Activated CD4-positive, alpha-beta memory T cell treated with anti-CD3 and anti-CD28 coated beads for 36 hours (primary cell): ENCODE measurements at regions not wholly inside any gene's neighbourhood (a gene's known extent, or its start where the extent isn't known, plus 50 kb on each side); places are given as distances from the start of the nearest gene placed in this dataset.

Source experiments
- CTCF ChIA-PET: fragments of 350-600 bp; sonication (Branson Sonifier 250); formaldehyde crosslinking; loops from one replicate; lab custom pipeline; 2021; ENCODE audit warnings: antibody characterized with exemption, inconsistent platforms; lab: Charles Lee
- POLR2A ChIA-PET: fragments of 350-600 bp; sonication (Branson Sonifier 250); formaldehyde crosslinking; loops from one replicate; lab custom pipeline; 2021; ENCODE audit warnings: antibody characterized with exemption; lab: Charles Lee
- DNase-seq: peaks from one replicate; pipeline ENCODE4 v3.0.0-alpha.2; 2020
- H3K27ac Mint-ChIP-seq: one replicate; pipeline ENCODE4 v1.8.0; 2021; ENCODE audit warnings: mixed read lengths
- H3K27me3 Mint-ChIP-seq: one replicate; pipeline ENCODE4 v1.8.0; 2021; ENCODE audit warnings: mixed read lengths
- H3K36me3 Mint-ChIP-seq: one replicate; pipeline ENCODE4 v1.8.0; 2021; ENCODE audit warnings: mixed read lengths
- H3K4me1 Mint-ChIP-seq: one replicate; pipeline ENCODE4 v1.8.0; 2021; ENCODE audit warnings: low read depth, mixed read lengths
- H3K4me3 Mint-ChIP-seq: one replicate; pipeline ENCODE4 v1.8.0; 2021; ENCODE audit warnings: mild to moderate bottlenecking, mixed read lengths
- H3K9me3 Mint-ChIP-seq: one replicate; pipeline ENCODE4 v1.8.0; 2021; ENCODE audit warnings: mixed read lengths
- intact Hi-C: fragments of 100-400 bp; cut with micrococcal nuclease; formaldehyde crosslinking; loops from one replicate; pipeline ENCODE4 v1.15.1; 2023

DNA sequence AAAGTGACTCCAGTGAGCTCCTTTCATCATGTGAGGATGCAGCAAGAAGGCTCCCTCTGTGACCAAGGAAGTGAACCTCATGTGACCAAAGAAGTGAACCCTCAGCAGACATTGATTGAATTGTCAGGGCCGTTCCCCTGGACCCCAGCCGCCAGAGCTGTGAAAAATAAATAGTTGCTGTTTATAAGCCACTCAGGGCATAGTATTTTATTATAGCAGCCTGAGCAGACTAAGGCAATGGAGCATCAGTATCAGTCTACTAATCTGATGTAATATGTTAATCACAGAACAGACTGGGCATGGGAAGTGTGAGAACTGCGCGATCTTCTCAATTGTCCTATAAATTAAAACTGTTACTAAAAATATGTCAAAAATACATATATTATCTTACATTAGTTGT lies 384.5 kb upstream of the PRKCQ start:
- intact Hi-C loops = no loop called here
- CTCF ChIA-PET = no interaction called here

DNA sequence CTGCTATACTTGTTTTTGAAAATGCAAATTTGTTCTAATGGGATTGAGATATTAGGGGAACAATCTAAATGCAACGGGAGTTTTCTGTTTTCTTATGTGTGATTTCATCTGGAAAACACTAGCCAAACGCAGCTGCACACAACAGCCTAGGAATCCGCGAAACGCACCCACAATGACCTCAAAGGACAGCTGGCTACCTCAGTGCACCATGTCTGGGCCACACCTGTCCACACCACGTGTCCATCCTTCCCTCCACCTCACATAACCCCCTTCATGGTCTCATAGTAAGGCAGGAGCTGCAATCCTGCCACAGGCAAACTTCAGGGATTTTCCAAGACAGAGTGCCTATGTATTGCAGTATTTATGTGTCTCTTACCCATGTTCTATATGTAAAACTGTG lies 382.5 kb upstream of the PRKCQ start:
- DNase-seq = no peak
- Mint-ChIP-seq H3K9me3 (no peaks in the 10 kb centered on the region), H3K4me1 (peaks cover 9% of the 10 kb centered on the region), H3K27me3 (peaks cover 4% of the 10 kb centered on the region), H3K36me3 (no peaks in the 10 kb centered on the region), H3K27ac (no peak overlapping the region), H3K4me3 (no peak overlapping the region)
- intact Hi-C loops = no loop called here
- ChIA-PET CTCF (no interaction called here), POLR2A (no interaction called here)

More for the DNA sequence above, 384.5 kb upstream of the PRKCQ start:
- H3K4me1 Mint-ChIP-seq = no peaks in the 10 kb centered on the region
- H3K4me3 Mint-ChIP-seq = no peak overlapping the region
- no peak overlapping the region for H3K27ac Mint-ChIP-seq
- POLR2A ChIA-PET = no interaction called here
- no peaks in the 10 kb centered on the region for H3K9me3 Mint-ChIP-seq
- peaks cover 4% of the 10 kb centered on the region for H3K27me3 Mint-ChIP-seq
- no peak for DNase-seq
- no peaks in the 10 kb centered on the region for H3K36me3 Mint-ChIP-seq

DNA sequence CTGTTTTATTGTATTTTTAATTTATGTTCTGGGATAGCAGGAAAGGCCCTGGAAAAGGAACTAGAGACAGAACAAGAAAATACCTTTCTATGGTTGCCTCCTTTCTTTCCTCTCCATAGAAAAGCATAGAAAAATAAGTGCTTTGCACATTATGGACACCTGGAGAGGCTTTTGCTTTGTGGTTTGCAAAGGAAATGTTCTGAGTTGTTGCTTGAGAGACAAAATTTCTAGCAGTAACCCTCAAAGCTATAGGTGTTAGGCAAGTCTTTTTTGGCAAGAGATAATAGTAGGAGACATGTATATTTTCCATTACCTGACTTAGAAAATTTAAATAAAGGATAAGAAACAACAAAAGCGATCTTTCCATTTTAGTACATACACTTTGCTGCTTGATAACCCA lies 378.6 kb upstream of the PRKCQ start:
- no peak for DNase-seq
- peaks cover 4% of the 10 kb centered on the region for H3K27me3 Mint-ChIP-seq
- no peak overlapping the region for H3K27ac Mint-ChIP-seq
- ChIA-PET CTCF (interaction anchor here (1.0 kb wide), 2 partner anchors 163 to 167 kb away, joined by 3 read pairs; no protein-coding TSS in a partner anchor), POLR2A (no interaction called here)
- H3K4me3 Mint-ChIP-seq = no peak overlapping the region
- peaks cover 9% of the 10 kb centered on the region for H3K4me1 Mint-ChIP-seq
- no peaks in the 10 kb centered on the region for H3K36me3 Mint-ChIP-seq
- no peaks in the 10 kb centered on the region for H3K9me3 Mint-ChIP-seq
- intact Hi-C loops = no loop called here

DNA sequence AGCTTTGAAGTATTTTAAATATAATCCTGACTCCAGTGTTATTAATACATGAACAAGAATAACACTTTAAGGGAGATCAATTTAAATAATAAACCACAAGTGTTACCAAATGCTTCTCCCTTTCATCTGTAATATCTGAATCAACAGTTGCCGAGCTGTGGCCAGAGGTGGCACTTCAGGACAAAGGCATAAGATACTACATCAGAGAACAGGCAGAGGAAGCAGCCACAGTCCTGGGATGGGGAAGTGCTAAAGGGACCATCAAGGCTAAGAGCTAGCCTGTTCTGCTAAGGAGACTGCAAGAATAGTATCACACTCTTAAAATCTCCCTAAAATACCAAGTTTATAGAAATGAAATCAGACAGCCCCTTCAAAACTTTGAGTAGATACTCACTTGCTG lies 378.2 kb upstream of the PRKCQ start:
- Mint-ChIP-seq H3K9me3 (no peaks in the 10 kb centered on the region), H3K27ac (no peak overlapping the region), H3K36me3 (no peaks in the 10 kb centered on the region), H3K4me1 (peaks cover 9% of the 10 kb centered on the region), H3K4me3 (no peak overlapping the region), H3K27me3 (peaks cover 4% of the 10 kb centered on the region)
- DNase-seq = no peak
- intact Hi-C loops = no loop called here
- CTCF ChIA-PET = interaction anchor here (1.0 kb wide), 2 partner anchors 163 to 166 kb away, joined by 3 read pairs; no protein-coding TSS in a partner anchor
- POLR2A ChIA-PET = no interaction called here

DNA sequence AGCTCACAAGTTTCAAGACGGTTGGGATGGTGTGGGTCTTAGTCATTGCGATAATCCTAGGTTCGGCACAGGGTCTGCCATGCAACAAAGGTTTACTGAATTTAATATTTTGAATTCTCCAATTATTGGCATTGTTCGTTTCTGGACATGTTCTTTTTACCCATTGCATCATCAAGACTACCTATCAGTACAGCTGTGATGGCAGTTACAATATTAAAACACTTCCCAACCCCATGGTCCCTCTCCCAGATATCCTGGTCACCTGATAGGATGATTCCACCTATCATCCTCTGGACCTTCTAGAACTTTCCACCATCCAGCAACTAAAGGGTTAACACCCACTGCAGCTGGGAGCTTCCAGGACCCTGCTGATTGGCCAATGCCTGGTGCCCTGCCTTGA lies 377.8 kb upstream of the PRKCQ start:
- intact Hi-C loops = no loop called here
- ChIA-PET POLR2A (no interaction called here), CTCF (interaction anchor here (1.0 kb wide), 2 partner anchors 164 to 166 kb away, joined by 3 read pairs; no protein-coding TSS in a partner anchor)
- DNase-seq = no peak
- Mint-ChIP-seq H3K4me3 (no peak overlapping the region), H3K27me3 (peaks cover 4% of the 10 kb centered on the region), H3K36me3 (no peaks in the 10 kb centered on the region), H3K9me3 (no peaks in the 10 kb centered on the region), H3K4me1 (peaks cover 9% of the 10 kb centered on the region), H3K27ac (no peak overlapping the region)

DNA sequence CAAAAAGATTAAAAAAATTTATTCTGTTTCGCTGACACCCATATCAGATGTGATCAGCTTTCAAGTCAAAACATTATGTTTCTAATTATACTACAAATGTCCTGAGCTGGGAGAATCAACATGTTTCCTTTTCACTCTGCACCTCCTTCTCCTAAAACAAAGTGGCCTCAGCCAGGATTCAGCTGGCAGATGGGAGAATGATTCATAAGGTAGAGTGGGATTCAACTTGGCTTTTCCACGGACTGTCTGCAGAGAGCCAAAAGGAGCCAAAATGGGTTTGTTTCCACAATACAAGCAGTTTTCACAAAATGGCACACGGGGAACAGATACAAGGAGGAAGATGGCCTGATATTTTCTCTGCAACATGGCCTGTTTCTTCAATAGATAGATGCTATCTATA lies 376.5 kb upstream of the PRKCQ start:
- intact Hi-C loops = no loop called here
- Mint-ChIP-seq H3K36me3 (no peaks in the 10 kb centered on the region), H3K9me3 (no peaks in the 10 kb centered on the region), H3K27me3 (peaks cover 4% of the 10 kb centered on the region), H3K27ac (no peak overlapping the region), H3K4me3 (no peak overlapping the region), H3K4me1 (peaks cover 9% of the 10 kb centered on the region)
- no peak for DNase-seq
- POLR2A ChIA-PET = no interaction called here
- CTCF ChIA-PET = no interaction called here

DNA sequence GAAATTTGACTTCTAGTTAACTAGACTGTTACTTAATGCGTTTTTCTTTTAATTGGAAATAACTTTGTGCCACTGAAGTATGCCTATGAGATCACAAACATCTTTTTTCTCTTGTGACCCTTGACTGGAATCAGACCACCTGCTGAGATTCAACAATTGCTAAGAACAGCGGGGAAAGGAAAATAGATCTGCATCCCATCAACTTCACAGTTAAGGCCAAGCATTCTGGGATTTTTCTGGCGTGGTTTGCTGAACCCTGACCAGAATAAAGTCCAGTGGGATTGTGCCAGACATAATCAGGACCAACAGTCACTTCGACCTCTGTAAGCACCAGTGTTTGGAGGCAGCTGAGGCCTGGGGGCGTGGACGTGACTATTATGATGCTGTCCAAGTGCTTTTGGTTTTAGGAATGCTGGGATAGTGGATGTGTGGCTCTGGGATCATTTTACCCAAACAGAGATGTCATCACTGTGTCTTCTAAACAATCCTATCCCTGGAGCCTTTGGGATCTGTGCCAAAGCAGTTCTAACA lies 373.3 kb upstream of the PRKCQ start:
- Mint-ChIP-seq H3K27ac (no peak overlapping the region), H3K4me3 (no peak overlapping the region), H3K27me3 (no peaks in the 10 kb centered on the region), H3K36me3 (no peaks in the 10 kb centered on the region), H3K9me3 (no peaks in the 10 kb centered on the region), H3K4me1 (peaks cover 2% of the 10 kb centered on the region)
- intact Hi-C loops = no loop called here
- CTCF ChIA-PET = no interaction called here
- no peak for DNase-seq
- POLR2A ChIA-PET = no interaction called here

DNA sequence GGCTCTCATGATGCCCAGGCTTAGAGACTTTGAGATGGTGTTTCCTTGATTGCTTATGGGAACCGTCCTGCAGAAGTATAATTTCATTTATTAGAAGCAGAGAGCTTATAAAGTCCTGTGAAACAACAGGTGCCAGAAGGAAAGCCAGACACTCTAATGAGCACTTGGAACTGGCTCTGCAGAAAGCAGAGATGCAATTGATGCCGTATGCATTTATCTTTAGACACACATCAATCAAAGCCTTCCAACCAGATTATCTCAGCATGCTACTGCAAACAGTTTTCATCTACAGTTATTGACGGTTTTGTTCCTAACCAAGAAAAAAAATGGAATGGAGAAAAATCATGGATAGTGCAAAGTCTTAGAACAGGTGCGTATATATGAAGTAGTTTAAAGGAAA lies 371.7 kb upstream of the PRKCQ start:
- H3K4me1 Mint-ChIP-seq = no peaks in the 10 kb centered on the region
- no peaks in the 10 kb centered on the region for H3K27me3 Mint-ChIP-seq
- no peak overlapping the region for H3K27ac Mint-ChIP-seq
- H3K9me3 Mint-ChIP-seq = no peaks in the 10 kb centered on the region
- POLR2A ChIA-PET = no interaction called here
- DNase-seq = no peak
- CTCF ChIA-PET = no interaction called here
- no peaks in the 10 kb centered on the region for H3K36me3 Mint-ChIP-seq
- intact Hi-C loops = no loop called here
- H3K4me3 Mint-ChIP-seq = no peak overlapping the region

DNA sequence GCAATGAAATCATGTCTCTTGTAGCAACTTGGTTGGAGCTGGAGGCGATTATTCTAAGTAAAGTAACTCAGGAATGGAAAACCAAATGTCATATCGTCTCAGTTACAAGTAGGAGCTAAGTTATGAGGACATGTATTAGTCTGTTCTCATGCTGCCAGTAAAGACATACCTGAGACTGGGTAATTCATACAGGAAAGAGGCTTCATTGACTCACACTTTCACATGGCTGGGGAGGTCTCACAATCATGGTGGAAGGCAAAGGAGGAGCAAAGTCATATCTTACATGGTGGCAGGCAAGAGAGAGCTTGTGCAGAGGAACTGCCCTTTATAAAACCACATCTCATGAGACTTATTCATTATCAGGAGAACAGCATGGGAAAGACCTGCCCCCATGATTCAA lies 370.1 kb upstream of the PRKCQ start:
- Mint-ChIP-seq H3K27ac (no peak overlapping the region), H3K4me3 (no peak overlapping the region), H3K36me3 (no peaks in the 10 kb centered on the region), H3K4me1 (no peaks in the 10 kb centered on the region), H3K9me3 (no peaks in the 10 kb centered on the region), H3K27me3 (no peaks in the 10 kb centered on the region)
- ChIA-PET POLR2A (no interaction called here), CTCF (interaction anchor here (1.1 to 1.9 kb wide), 2 partner anchors 32 to 172 kb away, joined by 3 to 5 read pairs; no protein-coding TSS in a partner anchor)
- peak; percentile 11 for DNase-seq
- intact Hi-C loops = no loop called here

DNA sequence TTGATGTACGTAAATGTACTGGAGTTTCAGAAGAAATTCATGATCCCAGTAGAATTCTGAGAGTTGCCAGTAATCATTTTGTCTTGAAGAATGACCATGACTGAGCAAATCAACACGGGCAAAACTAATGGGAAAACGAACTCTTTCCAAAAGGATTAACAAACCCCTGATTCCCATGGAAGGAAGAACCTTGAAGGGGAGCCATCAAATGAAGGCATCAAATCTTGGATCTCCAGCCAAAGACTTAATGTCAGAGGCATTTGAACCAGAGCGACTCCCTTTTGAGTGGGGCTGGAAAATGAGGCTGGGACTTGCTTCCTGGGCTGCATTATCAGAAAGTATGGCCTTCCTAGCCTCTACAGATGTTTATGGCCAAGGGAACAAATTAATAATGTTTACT lies 364.4 kb upstream of the PRKCQ start:
- no peak for DNase-seq
- no peak overlapping the region for H3K27ac Mint-ChIP-seq
- no peaks in the 10 kb centered on the region for H3K4me1 Mint-ChIP-seq
- POLR2A ChIA-PET = no interaction called here
- no peaks in the 10 kb centered on the region for H3K9me3 Mint-ChIP-seq
- peaks cover 4% of the 10 kb centered on the region for H3K27me3 Mint-ChIP-seq
- H3K4me3 Mint-ChIP-seq = no peak overlapping the region
- intact Hi-C loops = no loop called here
- no peaks in the 10 kb centered on the region for H3K36me3 Mint-ChIP-seq
- CTCF ChIA-PET = no interaction called here

DNA sequence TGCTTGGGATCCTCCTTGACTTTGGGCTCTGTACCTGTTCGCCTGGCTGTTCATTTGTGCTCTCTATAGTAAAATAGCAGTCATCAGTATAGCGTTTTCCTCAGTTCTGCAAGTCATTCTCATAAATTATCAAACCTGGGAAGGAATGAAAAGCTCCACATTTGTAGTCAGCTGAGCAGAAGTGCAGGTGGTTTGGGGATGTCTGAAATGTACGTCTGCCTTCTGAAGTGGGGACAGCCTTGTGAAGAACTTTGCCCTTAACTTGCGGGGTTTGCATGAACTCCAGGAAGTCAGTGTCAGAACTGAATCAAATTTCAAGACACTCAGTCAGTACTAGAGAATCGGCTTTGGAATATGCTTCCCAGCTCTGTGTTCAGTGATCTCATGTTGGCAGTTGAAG lies 358.3 kb upstream of the PRKCQ start:
- intact Hi-C loops = no loop called here
- no peak overlapping the region for H3K27ac Mint-ChIP-seq
- H3K36me3 Mint-ChIP-seq = no peaks in the 10 kb centered on the region

DNA sequence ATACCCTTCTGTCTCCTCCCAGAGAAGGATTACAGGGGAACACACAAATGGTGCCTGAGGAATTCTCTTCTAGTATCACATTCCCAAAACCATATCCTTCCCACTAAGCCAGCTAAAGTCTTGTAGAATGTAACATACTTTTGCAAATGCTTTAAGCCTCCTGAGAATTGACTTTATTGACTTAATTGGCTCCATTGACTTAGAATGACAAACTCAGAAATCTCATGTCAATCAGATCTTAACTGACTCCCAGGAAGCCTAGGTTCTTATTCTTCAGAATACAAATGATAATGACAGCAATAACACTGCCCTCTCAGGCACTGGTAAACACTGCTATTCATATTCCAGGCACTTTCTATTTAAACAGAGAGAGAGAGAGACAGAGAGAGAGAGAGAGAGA lies 356.9 kb upstream of the PRKCQ start:
- peaks cover 4% of the 10 kb centered on the region for H3K9me3 Mint-ChIP-seq
- POLR2A ChIA-PET = no interaction called here
- no peaks in the 10 kb centered on the region for H3K4me1 Mint-ChIP-seq
- intact Hi-C loops = no loop called here
- no peak overlapping the region for H3K4me3 Mint-ChIP-seq
- CTCF ChIA-PET = interaction anchor here (1.0 kb wide), 1 partner anchor 17 kb away, joined by 4 read pairs; no protein-coding TSS in a partner anchor
- no peaks in the 10 kb centered on the region for H3K27me3 Mint-ChIP-seq
- H3K36me3 Mint-ChIP-seq = no peaks in the 10 kb centered on the region
- H3K27ac Mint-ChIP-seq = no peak overlapping the region
- DNase-seq = no peak

More for the DNA sequence above, 358.3 kb upstream of the PRKCQ start:
- Mint-ChIP-seq H3K4me3 (no peak overlapping the region), H3K9me3 (peaks cover 4% of the 10 kb centered on the region), H3K27me3 (no peaks in the 10 kb centered on the region), H3K4me1 (no peaks in the 10 kb centered on the region)
- CTCF ChIA-PET = no interaction called here
- POLR2A ChIA-PET = no interaction called here
- DNase-seq = no peak
